Fibroblast of the aortic adventitia (primary cell): ENCODE measurements at regions not wholly inside any gene's neighbourhood (a gene's known extent, or its start where the extent isn't known, plus 50 kb on each side); places are given as distances from the start of the nearest gene placed in this dataset.
A peak's percentile ranks its signal among the peaks of the same experiment; 100 is the strongest.

Experiments
- DNase-seq: peaks from one replicate; pipeline ENCODE4 v3.0.0-alpha.2; 2010; ENCODE audit warnings: low read depth
- H3K4me3 ChIP-seq: 2 replicates; pipeline ENCODE4 v1.5.1; 2011; ENCODE audit warnings: low read depth, mild to moderate bottlenecking, control low read depth, low read length, moderate library complexity
- TF ChIP-seq, protein P1 (sequence below): IDR thresholded peaks from 2 replicates; pipeline ENCODE4 v1.5.1; 2011; ENCODE audit warnings: mild to moderate bottlenecking, low read length, control low read depth, inconsistent platforms; ENCODE audit not compliant: insufficient read depth

DNA sequence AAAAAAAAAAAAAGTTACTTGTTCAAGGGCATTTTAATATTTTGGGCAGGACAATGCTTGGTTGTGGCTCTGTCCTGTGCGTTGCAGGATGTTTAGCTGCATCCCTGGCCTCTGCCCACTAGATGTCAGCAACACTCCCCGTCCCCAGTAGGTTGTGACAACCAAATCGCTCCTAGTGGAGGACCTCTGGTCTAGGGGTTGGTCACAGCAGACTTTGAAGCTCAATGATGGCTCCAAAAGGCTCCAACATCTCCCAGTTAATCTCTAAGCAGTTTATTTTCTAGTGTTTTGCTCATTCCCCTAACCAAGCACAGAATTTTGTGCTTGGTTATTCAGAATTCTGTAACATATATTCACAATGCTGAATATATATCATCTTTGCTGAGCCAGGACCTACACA is 67.0 kb downstream of the CHRNA1 start:
- H3K4me3 ChIP-seq = no peak overlapping the region
- TF ChIP-seq, protein P1, sequence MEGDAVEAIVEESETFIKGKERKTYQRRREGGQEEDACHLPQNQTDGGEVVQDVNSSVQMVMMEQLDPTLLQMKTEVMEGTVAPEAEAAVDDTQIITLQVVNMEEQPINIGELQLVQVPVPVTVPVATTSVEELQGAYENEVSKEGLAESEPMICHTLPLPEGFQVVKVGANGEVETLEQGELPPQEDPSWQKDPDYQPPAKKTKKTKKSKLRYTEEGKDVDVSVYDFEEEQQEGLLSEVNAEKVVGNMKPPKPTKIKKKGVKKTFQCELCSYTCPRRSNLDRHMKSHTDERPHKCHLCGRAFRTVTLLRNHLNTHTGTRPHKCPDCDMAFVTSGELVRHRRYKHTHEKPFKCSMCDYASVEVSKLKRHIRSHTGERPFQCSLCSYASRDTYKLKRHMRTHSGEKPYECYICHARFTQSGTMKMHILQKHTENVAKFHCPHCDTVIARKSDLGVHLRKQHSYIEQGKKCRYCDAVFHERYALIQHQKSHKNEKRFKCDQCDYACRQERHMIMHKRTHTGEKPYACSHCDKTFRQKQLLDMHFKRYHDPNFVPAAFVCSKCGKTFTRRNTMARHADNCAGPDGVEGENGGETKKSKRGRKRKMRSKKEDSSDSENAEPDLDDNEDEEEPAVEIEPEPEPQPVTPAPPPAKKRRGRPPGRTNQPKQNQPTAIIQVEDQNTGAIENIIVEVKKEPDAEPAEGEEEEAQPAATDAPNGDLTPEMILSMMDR = peak; percentile 98
- DNase-seq = peak; percentile 52

DNA sequence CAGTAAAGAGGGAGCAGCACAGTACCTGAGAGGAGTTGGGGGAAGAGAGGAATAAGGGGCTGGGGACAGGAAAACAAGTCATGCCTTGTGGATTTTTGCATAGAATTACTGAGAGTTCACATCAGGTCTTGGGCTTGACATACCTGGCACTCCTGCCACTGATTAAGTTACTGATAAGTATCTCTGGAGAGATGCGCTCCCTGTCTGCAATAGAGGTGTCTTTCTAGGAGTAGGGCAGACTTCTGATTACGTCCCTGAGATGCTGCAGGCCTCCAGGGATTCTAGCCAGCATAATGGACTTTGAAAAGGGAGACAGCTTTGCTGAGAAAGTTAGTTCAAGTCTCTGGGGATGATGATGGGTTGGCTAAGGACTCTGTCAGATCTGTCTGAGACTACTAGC is 69.4 kb downstream of the CHRNA1 start:
- TF ChIP-seq, protein P1 = no peak
- no peak overlapping the region for H3K4me3 ChIP-seq
- DNase-seq = no peak

GRCh38 chr2:174694196-174694878 is 69.9 kb downstream of the CHRNA1 start:
- TF ChIP-seq, protein P1 = no peak
- no peak for DNase-seq
- no peak overlapping the region for H3K4me3 ChIP-seq

DNA sequence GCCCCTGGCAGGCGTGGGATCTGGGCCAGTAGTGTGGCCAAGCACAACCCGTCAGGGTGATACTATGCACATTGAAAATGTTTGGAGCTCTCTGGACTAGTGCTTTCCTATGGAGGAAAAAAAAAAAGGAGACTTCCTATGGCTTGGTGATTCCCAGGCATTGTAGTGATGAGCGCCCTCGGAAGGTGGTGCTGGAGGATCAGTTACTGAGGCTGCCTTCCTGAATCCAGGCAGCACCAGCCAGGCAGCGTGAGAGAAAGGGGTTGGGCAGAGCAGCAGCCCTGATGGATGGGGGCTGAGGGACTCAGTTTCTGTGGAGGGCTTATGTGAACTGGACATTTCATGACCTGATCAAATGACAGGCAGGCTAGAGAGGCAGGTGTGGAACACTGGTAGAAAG is 70.9 kb downstream of the CHRNA1 start:
- DNase-seq = no peak
- no peak overlapping the region for H3K4me3 ChIP-seq
- TF ChIP-seq, protein P1 = no peak

- H3K4me3 ChIP-seq = no peak overlapping the region
- DNase-seq = peak; percentile 76
- TF ChIP-seq, protein P1 = no peak
These were observed 71.9 kb downstream of the CHRNA1 start for GRCh38 chr2:174692256-174692919.

- TF ChIP-seq, protein P1 = no peak
- DNase-seq = no peak
- no peak overlapping the region for H3K4me3 ChIP-seq
These were observed 73.0 kb downstream of the CHRNA1 start for GRCh38 chr2:174691201-174691779.
